IMR-90 (cell line): ENCODE measurements at regions not wholly inside any gene's neighbourhood (a gene's known extent, or its start where the extent isn't known, plus 50 kb on each side); places are given as distances from the start of the nearest gene placed in this dataset.

ENCODE experiments used
- CEBPB ChIP-seq: IDR thresholded peaks from 2 replicates; pipeline ENCODE4 v1.6.1; 2012; ENCODE audit warnings: low read depth, low read length, improper control_type of control experiment
- ELK1 ChIP-seq: fragments of 150-350 bp; IDR thresholded peaks from 2 replicates; pipeline ENCODE4 v1.6.1; 2016; ENCODE audit warnings: low read depth, mild to moderate bottlenecking, low read length, moderate library complexity, borderline replicate concordance
- MAZ ChIP-seq: IDR thresholded peaks from 2 replicates; pipeline ENCODE4 v1.6.1; 2012; ENCODE audit warnings: low read depth, mild to moderate bottlenecking, low read length, improper control_type of control experiment, moderate library complexity, borderline replicate concordance
- POLR2A ChIP-seq: IDR thresholded peaks from 2 replicates; pipeline ENCODE4 v1.6.1; 2012; ENCODE audit warnings: mild to moderate bottlenecking, low read depth, low read length
- RAD21 ChIP-seq: IDR thresholded peaks from 2 replicates; pipeline ENCODE4 v1.6.1; 2012; ENCODE audit warnings: low read length, improper control_type of control experiment
- RCOR1 ChIP-seq: IDR thresholded peaks from 2 replicates; pipeline ENCODE4 v1.6.1; 2012; ENCODE audit warnings: mild to moderate bottlenecking, low read length, improper control_type of control experiment; ENCODE audit not compliant: insufficient replicate concordance
- RFX5 ChIP-seq: IDR thresholded peaks from 2 replicates; pipeline ENCODE4 v1.8.0; 2012; ENCODE audit warnings: low read depth, mild to moderate bottlenecking, low read length, moderate library complexity
- SMC3 ChIP-seq: fragments of 150-350 bp; IDR thresholded peaks from 2 replicates; pipeline ENCODE4 v1.6.1; 2016; ENCODE audit warnings: low read depth, mild to moderate bottlenecking, antibody characterized with exemption, low read length, moderate library complexity
- TF ChIP-seq, protein P1 (sequence below): conservative IDR thresholded peaks from 2 replicates; pipeline ENCODE4 v1.5.1; 2012; ENCODE audit warnings: mild to moderate bottlenecking, low read depth, low read length, improper control_type of control experiment
- TF ChIP-seq, protein P2 (sequence below): fragments of 150-350 bp; IDR thresholded peaks from 2 replicates; pipeline ENCODE4 v1.6.1; 2017; ENCODE audit warnings: mild to moderate bottlenecking, antibody characterized with exemption, low read length, low read depth

GRCh38 chr18:61738488-61738887 is 154.3 kb downstream of the RNF152 start:
- TF ChIP-seq RCOR1 (no peak), ELK1 (no peak), RAD21 (no peak), POLR2A (no peak), SMC3 (no peak), CEBPB (peak; percentile 55; the same call in 1 of the 2 replicates), RFX5 (no peak), MAZ (no peak)
- TF ChIP-seq, protein P1, sequence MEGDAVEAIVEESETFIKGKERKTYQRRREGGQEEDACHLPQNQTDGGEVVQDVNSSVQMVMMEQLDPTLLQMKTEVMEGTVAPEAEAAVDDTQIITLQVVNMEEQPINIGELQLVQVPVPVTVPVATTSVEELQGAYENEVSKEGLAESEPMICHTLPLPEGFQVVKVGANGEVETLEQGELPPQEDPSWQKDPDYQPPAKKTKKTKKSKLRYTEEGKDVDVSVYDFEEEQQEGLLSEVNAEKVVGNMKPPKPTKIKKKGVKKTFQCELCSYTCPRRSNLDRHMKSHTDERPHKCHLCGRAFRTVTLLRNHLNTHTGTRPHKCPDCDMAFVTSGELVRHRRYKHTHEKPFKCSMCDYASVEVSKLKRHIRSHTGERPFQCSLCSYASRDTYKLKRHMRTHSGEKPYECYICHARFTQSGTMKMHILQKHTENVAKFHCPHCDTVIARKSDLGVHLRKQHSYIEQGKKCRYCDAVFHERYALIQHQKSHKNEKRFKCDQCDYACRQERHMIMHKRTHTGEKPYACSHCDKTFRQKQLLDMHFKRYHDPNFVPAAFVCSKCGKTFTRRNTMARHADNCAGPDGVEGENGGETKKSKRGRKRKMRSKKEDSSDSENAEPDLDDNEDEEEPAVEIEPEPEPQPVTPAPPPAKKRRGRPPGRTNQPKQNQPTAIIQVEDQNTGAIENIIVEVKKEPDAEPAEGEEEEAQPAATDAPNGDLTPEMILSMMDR: no peak
- TF ChIP-seq, protein P2, sequence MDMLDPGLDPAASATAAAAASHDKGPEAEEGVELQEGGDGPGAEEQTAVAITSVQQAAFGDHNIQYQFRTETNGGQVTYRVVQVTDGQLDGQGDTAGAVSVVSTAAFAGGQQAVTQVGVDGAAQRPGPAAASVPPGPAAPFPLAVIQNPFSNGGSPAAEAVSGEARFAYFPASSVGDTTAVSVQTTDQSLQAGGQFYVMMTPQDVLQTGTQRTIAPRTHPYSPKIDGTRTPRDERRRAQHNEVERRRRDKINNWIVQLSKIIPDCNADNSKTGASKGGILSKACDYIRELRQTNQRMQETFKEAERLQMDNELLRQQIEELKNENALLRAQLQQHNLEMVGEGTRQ: no peak
